Suprapubic skin (tissue), 3 donors: ENCODE measurements at regions not wholly inside any gene's neighbourhood (a gene's known extent, or its start where the extent isn't known, plus 50 kb on each side); places are given as distances from the start of the nearest gene placed in this dataset.

Source experiments
- CTCF ChIP-seq, 2 donors: fragments of 200-600 bp in 1 of 2; fragments of 450-650 bp in 1 of 2; sonication (generic) in 1 of 2; IDR thresholded peaks; one replicate each; pipeline ENCODE4 v1.5.1; 2016 to 2019; ENCODE audit warnings: antibody characterized with exemption in 2 of 2, mild to moderate bottlenecking in 1 of 2, moderate library complexity in 1 of 2
- EP300 ChIP-seq: sonication (generic); formaldehyde crosslinking; IDR thresholded peaks from one replicate; pipeline ENCODE4 v1.6.1; 2017; ENCODE audit warnings: antibody characterized with exemption

GRCh38 chr7:114051871-114052331 lies 133.1 kb upstream of the PPP1R3A start:
- TF ChIP-seq CTCF (IDR thresholded peaks at IDR 0.05), result no peak
- TF ChIP-seq EP300, result no peak
